Caki2 (cell line): ENCODE measurements at regions not wholly inside any gene's neighbourhood (a gene's known extent, or its start where the extent isn't known, plus 50 kb on each side); places are given as distances from the start of the nearest gene placed in this dataset.

Source experiments
- DNase-seq: peaks from one replicate; pipeline ENCODE4 v3.0.0-alpha.2; 2015; ENCODE audit warnings: low read depth
- in situ Hi-C: cut with HindIII; loops from 2 replicates; pipeline ENCODE4 v1.10.0; 2016; ENCODE audit warnings: low sequenced_read_pairs, low pct_unique_long_range_greater_than_20kb, mixed read lengths

GRCh38 chrX:35696760-35697234 lies 101.3 kb upstream of the MAGEB16 start:
- in situ Hi-C loops: no loop called here
- DNase-seq: no peak

- in situ Hi-C loops: no loop called here
- DNase-seq: no peak
Observed at GRCh38 chrX:35699642-35700041, 98.5 kb upstream of the MAGEB16 start.

- no peak for DNase-seq
- in situ Hi-C loops: no loop called here
Observed at GRCh38 chrX:35700121-35700520, 98.0 kb upstream of the MAGEB16 start.

GRCh38 chrX:35711281-35711680 lies 86.9 kb upstream of the MAGEB16 start:
- in situ Hi-C loops: no loop called here
- no peak for DNase-seq

- no peak for DNase-seq
- in situ Hi-C loops: no loop called here
Observed at GRCh38 chrX:35722128-35722527, 76.0 kb upstream of the MAGEB16 start.

- DNase-seq: no peak
- in situ Hi-C loops: no loop called here
Observed at GRCh38 chrX:35726176-35726575, 72.0 kb upstream of the MAGEB16 start.

- in situ Hi-C loops: no loop called here
- DNase-seq: no peak
Observed at GRCh38 chrX:35728481-35728880, 69.7 kb upstream of the MAGEB16 start.

GRCh38 chrX:35733879-35734278 lies 64.3 kb upstream of the MAGEB16 start:
- in situ Hi-C loops: no loop called here

GRCh38 chrX:35741142-35741541 lies 57.0 kb upstream of the MAGEB16 start:
- in situ Hi-C loops: no loop called here

More at GRCh38 chrX:35733879-35734278, 64.3 kb upstream of the MAGEB16 start:
- no peak for DNase-seq

GRCh38 chrX:35743331-35743730 lies 54.8 kb upstream of the MAGEB16 start:
- DNase-seq: no peak
- in situ Hi-C loops: no loop called here

More at GRCh38 chrX:35741142-35741541, 57.0 kb upstream of the MAGEB16 start:
- no peak for DNase-seq
